COLO668 (cell line): ENCODE measurements at regions not wholly inside any gene's neighbourhood (a gene's known extent, or its start where the extent isn't known, plus 50 kb on each side); places are given as distances from the start of the nearest gene placed in this dataset.
A peak's percentile ranks its signal among the peaks of the same experiment; 100 is the strongest.

Source experiments
- DNase-seq: peaks from one replicate; lab custom pipeline; 2025; ENCODE audit not compliant: unreplicated experiment; lab: John Stamatoyannopoulos, UW

DNA sequence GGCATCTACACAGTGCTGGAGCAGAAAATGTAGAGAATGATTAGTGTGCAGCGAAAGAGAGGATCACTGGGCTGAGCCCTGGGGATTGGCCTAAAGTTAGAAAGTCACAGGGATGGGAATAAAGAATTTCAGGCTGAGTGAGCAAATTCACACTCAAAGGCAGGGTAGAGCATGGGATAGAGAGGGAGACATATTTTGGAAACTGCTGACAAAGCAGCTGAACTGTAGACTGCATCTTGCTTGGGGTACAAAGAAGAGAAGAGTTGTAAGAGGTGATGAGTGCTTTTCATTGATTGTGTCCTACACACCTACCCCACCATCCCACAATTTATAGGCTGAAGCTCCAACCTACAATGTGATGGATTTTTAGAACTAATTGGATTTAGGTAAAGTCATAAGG, 677.8 kb downstream of the TAF11L14 start:
- no peak for DNase-seq

DNA sequence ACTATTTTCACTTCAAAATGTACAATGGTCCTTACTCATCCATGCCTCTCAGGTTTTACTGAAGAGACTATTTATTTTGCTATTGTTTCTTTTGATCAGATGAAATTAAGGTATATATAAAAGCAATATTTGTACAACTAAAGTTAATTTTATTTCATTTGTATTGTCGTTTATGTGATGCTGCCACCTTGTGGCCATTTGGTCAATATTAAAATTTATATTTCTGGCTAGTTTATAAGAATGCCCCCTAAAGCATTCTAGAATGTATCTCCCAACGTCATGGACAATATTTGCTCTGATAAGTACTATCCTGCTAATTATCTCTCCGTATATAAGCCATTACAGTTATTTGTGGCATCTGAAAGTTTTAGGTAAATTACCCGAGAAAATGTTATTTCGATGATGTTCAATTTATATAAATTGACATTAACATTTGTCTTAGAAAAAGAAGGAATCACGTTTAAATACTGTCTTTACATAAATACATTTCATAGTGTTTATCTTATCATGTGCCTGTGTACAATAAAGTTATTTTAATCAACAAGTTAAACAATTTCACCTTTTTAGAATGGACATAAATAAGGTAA, 680.0 kb downstream of the TAF11L14 start:
- DNase-seq, result peak; percentile 3

- no peak for DNase-seq
Measured at GRCh38 chr5:18321262-18321942, 687.1 kb downstream of the TAF11L14 start.

DNA sequence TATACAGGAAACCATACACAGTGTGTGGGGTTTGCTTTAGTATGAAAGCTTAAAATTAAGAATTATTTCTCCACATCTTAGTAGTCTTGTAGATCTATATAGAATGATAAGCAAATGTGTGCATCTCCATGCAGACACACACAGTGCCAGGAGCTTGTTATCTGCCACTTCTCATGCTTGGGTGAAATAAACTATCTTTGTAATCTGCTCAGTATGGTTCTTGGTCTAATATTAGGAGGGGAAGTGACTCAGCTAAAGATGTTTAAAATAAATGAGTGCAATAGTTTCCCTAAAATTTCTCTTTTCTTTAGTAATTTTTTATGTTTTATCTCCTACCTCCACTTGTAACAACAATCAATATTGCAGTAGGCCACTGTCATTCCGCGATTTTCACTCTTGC, 689.6 kb downstream of the TAF11L14 start:
- no peak for DNase-seq

DNA sequence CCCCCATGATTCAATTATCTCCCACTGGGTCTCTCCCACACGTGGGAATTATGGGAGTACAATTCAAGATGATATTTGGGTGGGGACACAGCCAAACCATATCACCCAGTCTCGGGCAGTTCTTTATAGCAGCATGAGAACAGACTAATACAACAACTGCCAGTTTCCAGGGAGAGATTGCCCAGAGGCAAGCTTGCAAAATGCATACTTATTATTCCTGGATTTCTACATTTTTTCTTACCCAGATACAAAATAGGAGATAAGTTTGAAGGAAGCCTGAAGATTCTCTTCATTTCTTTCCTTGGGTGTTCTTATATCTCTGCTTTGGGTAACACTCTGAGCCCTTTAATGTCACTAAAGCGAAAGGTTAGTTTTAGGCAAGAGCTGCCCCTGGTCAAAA, 691.2 kb downstream of the TAF11L14 start:
- no peak for DNase-seq

GRCh38 chr5:18329328-18329727, 695.1 kb downstream of the TAF11L14 start:
- no peak for DNase-seq

DNA sequence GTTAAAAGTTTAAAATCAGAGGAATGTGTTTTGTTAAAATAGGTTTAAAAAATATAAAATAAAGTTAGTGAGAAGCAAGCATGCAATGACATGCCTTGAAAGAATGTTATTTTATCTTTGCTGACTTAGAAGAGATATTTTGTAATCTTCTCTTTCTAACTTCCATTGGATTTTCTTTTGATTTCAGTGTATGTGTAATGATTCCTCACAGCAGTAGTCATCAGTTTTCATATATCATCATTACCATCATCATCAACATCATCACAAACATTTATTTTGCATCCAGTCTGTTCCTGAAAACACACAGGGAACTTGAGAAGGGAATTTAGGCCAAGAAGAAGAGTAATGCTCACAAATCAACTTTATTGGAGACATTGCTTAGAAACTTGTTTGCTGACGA, 699.6 kb downstream of the TAF11L14 start:
- no peak for DNase-seq

DNA sequence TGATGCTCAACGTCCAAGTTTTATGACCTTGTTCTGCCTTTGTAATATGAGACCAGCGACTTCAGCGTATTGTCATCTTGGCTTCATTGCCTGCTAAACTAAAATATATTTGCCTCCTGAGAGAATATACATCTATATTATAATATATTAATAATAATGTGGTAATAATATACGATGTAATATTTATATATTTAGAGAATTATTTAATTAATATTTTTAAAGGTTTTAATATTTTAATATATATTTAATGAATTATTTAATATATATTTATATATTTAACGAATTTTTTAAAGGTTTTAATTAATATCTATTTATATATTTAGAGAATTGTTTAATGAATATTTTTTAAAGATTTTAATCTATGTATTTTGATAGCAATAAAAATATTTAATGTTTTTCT, 700.7 kb downstream of the TAF11L14 start:
- no peak for DNase-seq

- DNase-seq, result no peak
Measured at GRCh38 chr5:18354828-18355227, 720.6 kb downstream of the TAF11L14 start.

DNA sequence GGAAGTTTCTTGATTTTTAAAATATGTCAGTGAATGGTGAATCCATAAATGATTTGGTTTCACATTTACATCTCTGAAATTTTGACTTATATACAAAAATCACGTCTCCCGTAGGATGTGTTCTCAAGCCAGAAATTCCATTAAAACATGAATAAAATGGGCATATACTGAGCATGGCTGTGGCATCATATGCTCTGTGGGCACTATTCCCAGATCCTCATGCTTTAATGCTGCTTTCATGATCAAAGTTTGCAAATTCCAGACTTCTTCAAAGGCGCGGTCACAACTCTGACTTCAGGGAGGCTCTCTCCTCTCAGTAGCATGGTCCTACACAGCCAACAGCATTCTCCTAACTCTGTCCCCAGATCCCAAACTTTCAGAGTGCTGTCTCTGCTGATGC, 723.2 kb downstream of the TAF11L14 start:
- DNase-seq, result no peak

DNA sequence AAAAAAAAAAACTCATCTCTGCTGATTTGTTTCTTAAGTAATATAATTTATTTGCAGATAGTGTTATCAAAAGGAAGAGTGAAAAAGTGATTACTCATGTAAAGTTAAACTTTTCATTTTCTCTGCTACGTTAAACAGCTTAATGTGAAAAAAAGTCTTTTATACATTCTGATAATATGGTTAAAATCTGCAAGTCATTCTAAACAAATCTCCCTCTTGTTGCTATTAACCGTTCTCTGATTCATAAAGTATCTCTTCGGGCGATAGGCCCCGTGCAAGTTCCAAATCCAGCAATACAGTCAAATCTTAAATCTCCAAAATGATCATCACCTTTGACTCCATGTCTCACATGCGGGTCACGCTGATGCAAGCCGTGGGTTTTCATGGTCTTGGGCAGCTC, 732.0 kb downstream of the TAF11L14 start:
- DNase-seq, result no peak

GRCh38 chr5:18370531-18370930, 736.3 kb downstream of the TAF11L14 start:
- no peak for DNase-seq

- no peak for DNase-seq
Measured at GRCh38 chr5:18375641-18376040, 741.4 kb downstream of the TAF11L14 start.

DNA sequence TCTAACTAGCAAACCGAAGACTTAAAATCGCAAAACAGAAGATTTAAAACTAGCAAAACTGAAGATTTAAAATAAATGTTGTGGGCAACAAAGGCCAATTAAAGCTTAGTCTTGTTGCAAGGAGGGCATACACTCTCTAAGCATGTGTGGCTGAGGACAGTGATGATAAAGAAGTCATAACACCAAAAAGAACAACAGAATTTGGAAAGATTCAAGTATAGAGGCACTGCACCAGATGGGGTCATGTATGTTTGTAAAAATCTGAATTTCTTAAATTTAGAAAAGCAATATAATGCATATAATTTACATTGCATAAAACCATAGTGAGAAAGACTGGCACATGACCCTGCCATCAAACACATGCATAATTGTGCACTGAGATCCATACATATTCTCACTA, 743.8 kb downstream of the TAF11L14 start:
- DNase-seq, result no peak

DNA sequence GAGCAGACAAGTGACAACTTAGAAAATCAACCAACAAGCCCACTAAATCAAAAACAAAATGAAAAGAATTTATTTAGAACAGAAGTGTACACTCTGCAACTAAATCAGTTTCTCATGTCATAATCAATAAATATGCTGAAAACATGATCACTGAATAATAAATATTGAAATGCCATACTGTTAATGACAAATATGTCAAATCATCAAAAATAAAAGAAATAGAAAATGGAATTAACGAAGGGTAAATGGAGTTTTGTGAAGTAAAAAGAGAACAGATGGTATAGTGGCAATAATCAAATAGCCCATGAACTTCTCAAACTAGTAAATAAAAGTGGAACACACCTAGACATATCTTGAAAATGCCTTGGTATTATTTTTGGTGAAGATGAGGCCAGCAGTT, 744.9 kb downstream of the TAF11L14 start:
- DNase-seq, result no peak

DNA sequence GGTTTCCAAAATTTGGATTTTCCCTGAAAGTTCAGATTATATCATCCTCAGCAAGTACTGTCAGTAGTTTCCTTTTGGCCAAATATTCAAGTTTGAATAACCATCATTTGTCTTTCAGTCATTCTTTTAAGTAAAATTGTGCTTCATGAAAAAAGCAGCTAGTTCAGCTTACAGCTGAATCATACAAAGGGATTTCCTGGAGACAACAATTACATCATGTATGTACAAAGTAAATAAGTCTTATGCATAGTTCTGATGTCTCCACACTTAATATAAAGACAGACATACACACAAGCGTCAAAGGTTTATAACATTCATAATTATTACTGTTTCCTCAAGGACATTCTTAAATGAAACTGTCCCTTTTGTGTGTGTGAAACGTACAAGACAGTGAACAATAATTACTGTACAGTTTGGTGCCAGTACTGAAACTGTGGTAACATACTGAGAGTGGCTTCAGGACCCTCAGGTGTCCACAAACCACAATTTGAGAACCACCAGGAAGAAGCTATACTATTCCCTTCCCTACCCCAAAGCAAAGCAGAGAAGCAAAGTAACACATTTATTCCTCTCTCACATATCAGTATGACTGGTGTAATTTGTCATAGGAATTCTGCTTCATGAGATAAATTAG, 746.6 kb downstream of the TAF11L14 start:
- DNase-seq, result no peak

DNA sequence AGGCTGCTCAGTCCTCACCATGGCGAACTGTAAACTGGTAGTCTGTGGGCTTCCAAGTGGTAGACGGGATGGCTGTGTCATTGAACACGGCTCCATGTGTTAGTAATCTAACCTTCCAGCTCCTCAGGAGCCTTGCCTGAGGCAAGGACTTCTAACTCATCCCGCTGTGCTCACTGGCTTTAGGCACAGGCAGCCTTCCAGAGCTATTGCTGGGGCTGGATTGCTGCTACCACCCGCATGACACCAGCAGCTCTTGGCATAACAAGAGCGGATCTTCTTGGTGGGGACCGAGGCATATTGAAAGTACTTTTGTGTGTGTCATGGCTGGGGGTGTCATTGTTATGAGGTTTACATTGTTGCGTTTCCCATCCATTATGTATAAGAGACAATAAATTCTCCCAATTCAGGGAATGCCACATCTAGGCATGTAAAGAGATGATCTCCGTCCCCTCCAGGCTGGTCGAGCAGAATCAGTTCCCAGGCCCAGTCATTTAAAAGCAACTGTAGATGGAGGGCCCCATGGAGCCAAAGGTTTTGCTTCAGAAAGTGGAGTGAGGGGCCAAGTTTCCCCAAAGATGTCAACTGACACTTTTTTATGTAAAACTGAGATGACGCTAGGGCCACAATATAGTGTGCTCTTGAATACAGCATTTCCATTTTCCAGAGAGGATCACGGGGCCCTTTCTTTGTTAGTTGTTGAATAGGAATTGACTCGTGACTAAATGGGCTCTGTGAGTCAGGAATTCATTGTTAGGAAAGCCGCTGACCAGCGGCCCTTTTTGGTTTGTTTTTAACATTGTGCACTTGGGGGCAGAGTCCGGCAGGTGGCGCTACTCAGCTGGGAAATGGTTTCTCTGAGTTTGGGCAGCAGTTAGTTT, 759.5 kb downstream of the TAF11L14 start:
- peak; percentile 51 for DNase-seq

GRCh38 chr5:18394443-18394804, 760.2 kb downstream of the TAF11L14 start:
- DNase-seq, result no peak

- DNase-seq, result no peak
Measured at GRCh38 chr5:18395126-18396110, 761.2 kb downstream of the TAF11L14 start.

- no peak for DNase-seq
Measured at GRCh38 chr5:18397371-18397770, 763.1 kb downstream of the TAF11L14 start.

GRCh38 chr5:18397891-18398290, 763.6 kb downstream of the TAF11L14 start:
- no peak for DNase-seq
